ENCODE measurements at regions not wholly inside any gene's neighbourhood (a gene's known extent, or its start where the extent isn't known, plus 50 kb on each side); places are given as distances from the start of the nearest gene placed in this dataset.
A peak's percentile ranks its signal among the peaks of the same experiment; 100 is the strongest.

DNA sequence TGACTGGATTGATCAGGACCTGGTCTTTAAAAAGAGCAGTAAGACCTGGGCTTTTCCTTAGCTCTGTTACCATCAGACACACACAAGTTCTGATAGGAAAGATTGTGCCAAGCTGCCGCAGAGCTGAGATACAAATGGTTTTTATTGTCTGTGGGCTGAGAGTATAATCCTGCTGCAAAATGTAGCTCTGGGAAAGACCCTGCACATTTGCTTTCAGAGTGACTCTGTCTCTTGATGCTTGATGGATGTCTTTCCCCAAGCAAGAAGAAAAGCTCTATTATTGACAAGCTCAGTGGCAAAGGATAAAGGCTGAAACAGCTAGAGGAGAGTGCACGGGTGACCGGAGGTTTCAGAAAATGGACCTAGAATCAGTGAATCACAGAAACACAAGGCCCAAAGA, 95.3 kb upstream of the PARD3B start:
- Mint-ChIP-seq H3K9me3 (ENCODE audit: low read depth, unreplicated experiment) (peaks cover 3% of the 10 kb centered on the region), H3K36me3 (ENCODE audit: insufficient read depth, unreplicated experiment) (no peaks in the 10 kb centered on the region), H3K4me3 (ENCODE audit: low read depth, unreplicated experiment) (no peak overlapping the region), H3K4me1 (ENCODE audit: low read depth, unreplicated experiment) (peaks cover 32% of the 10 kb centered on the region), H3K27ac (ENCODE audit: unreplicated experiment) (no peak overlapping the region), H3K27me3 (ENCODE audit: unreplicated experiment) (no peaks in the 10 kb centered on the region)
- intact Hi-C loops (cut with micrococcal nuclease; ENCODE audit: unreplicated experiment), result loop anchor here (5.0 to 10.0 kb wide), 2 partner anchors 175 to 242 kb away; no protein-coding TSS in a partner anchor
- CTCF ChIA-PET, result interaction anchor here (0.6 kb wide), 1 partner anchor 940 kb away, joined by 3 read pairs; no protein-coding TSS in a partner anchor
- no peak for TF ChIP-seq CTCF (IDR thresholded peaks at IDR 0.05; ENCODE audit: unreplicated experiment)
- BruUV-seq (replicated peaks), result no TSS peak
- no peak for DNase-seq

DNA sequence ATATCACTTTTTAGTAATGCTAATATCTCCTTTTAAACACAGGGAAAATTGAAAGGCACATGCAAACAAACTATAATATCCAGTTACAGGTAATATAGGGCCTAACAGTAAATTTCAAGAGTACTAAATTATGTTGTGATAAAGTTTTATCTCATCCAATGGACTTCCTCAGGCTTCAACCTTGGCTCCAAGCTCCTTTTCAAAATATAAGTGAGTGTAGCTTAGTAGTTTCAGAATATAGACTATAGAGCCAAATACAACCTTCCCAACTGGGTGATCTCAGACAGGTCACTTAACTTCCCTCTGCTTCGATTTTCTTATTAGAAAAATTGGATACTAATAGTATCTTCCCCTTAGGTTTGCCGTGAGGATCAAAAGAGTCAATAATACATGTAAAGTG, 93.5 kb upstream of the PARD3B start:
- Mint-ChIP-seq H3K27ac (ENCODE audit: unreplicated experiment) (no peak overlapping the region), H3K9me3 (ENCODE audit: low read depth, unreplicated experiment) (no peaks in the 10 kb centered on the region), H3K27me3 (ENCODE audit: unreplicated experiment) (no peaks in the 10 kb centered on the region), H3K36me3 (ENCODE audit: insufficient read depth, unreplicated experiment) (no peaks in the 10 kb centered on the region), H3K4me3 (ENCODE audit: low read depth, unreplicated experiment) (no peak overlapping the region), H3K4me1 (ENCODE audit: low read depth, unreplicated experiment) (peaks cover 33% of the 10 kb centered on the region)
- intact Hi-C loops (cut with micrococcal nuclease; ENCODE audit: unreplicated experiment), result loop anchor here (5.0 to 10.0 kb wide), 2 partner anchors 173 to 241 kb away; no protein-coding TSS in a partner anchor
- TF ChIP-seq CTCF (IDR thresholded peaks at IDR 0.05; ENCODE audit: unreplicated experiment), result no peak
- CTCF ChIA-PET, result no interaction called here
- BruUV-seq (replicated peaks), result no TSS peak
- no peak for DNase-seq

DNA sequence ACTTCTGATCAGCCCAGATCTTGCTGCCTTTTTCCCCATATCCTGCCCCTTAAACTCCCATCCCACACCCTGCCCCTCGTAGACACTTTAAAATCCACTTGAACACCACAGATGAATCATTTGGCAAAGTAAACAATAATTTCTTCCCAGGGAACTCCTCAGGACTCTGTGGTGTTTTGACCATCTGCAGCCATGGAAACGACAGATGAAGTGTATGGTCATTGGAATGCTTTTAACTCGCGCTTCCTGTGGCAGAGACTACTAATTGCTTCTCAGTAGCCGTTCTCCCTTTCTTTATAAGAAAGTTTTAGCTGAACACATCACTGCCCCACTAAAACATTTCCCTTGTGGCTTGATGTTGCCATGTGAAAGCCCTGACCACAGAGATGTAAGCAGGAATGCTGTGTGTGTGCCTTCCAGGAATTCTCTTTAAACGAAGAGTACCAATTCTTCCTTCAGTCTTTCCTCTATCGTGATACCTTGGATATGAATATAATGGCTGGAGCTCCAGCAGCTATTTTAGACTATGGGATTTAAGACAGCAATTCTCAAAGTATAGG, 92.7 kb upstream of the PARD3B start:
- H3K27me3 Mint-ChIP-seq (ENCODE audit: unreplicated experiment), result no peaks in the 10 kb centered on the region
- no TSS peak for BruUV-seq (replicated peaks)
- no peak for TF ChIP-seq CTCF (IDR thresholded peaks at IDR 0.05; ENCODE audit: unreplicated experiment)
- no peaks in the 10 kb centered on the region for H3K36me3 Mint-ChIP-seq (ENCODE audit: insufficient read depth, unreplicated experiment)
- H3K27ac Mint-ChIP-seq (ENCODE audit: unreplicated experiment), result no peak overlapping the region
- no peak overlapping the region for H3K4me3 Mint-ChIP-seq (ENCODE audit: low read depth, unreplicated experiment)
- DNase-seq, result peak; percentile 63
- CTCF ChIA-PET, result interaction anchor here (0.8 kb wide), 1 partner anchor 239 kb away, joined by 3 read pairs; no protein-coding TSS in a partner anchor
- H3K4me1 Mint-ChIP-seq (ENCODE audit: low read depth, unreplicated experiment), result peaks cover 33% of the 10 kb centered on the region
- H3K9me3 Mint-ChIP-seq (ENCODE audit: low read depth, unreplicated experiment), result no peaks in the 10 kb centered on the region
- intact Hi-C loops (cut with micrococcal nuclease; ENCODE audit: unreplicated experiment), result loop anchor here (5.0 to 10.0 kb wide), 2 partner anchors 172 to 240 kb away; no protein-coding TSS in a partner anchor

DNA sequence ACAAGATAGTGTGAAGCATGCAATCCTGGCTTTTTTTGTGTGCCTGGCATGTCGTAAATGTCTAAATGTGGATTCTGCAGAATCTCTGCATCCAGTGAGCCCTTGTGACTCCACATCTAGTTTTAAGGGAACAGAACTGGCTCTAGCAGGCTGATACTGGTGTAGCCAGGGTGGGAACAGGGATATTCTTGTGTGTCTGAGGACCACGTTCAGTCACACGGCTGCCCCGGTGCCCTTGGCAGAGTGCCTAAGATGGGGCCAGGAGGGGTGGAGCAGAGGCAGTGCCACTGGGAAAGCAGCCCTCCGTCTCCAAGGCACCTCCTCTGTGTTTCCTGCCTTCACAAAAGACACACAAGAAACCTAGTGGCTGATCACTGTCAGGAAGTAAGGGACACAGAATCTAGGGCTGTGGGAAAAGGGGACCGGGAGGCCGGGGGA, 91.5 kb upstream of the PARD3B start:
- H3K9me3 Mint-ChIP-seq (ENCODE audit: low read depth, unreplicated experiment), result no peaks in the 10 kb centered on the region
- H3K4me1 Mint-ChIP-seq (ENCODE audit: low read depth, unreplicated experiment), result peaks cover 33% of the 10 kb centered on the region
- CTCF ChIA-PET, result no interaction called here
- no peaks in the 10 kb centered on the region for H3K27me3 Mint-ChIP-seq (ENCODE audit: unreplicated experiment)
- no peaks in the 10 kb centered on the region for H3K36me3 Mint-ChIP-seq (ENCODE audit: insufficient read depth, unreplicated experiment)
- TF ChIP-seq CTCF (IDR thresholded peaks at IDR 0.05; ENCODE audit: unreplicated experiment), result no peak
- intact Hi-C loops (cut with micrococcal nuclease; ENCODE audit: unreplicated experiment), result loop anchor here (5.0 to 10.0 kb wide), 2 partner anchors 171 to 239 kb away; no protein-coding TSS in a partner anchor
- DNase-seq, result peak; percentile 66
- peak overlapping the region; percentile 81 for H3K27ac Mint-ChIP-seq (ENCODE audit: unreplicated experiment)
- no TSS peak for BruUV-seq (replicated peaks)
- H3K4me3 Mint-ChIP-seq (ENCODE audit: low read depth, unreplicated experiment), result peak overlapping the region; percentile 44
